OCI-LY1 (cell line): ENCODE measurements at regions not wholly inside any gene's neighbourhood (a gene's known extent, or its start where the extent isn't known, plus 50 kb on each side); places are given as distances from the start of the nearest gene placed in this dataset.

Experiments
- H2AFZ ChIP-seq: fragments of 200-600 bp; sonication (generic), shearing (Covaris generic); 2 replicates; pipeline ENCODE4 v1.6.0; 2014; ENCODE audit warnings: antibody characterized with exemption, mild to moderate bottlenecking, low read length
- H3F3A ChIP-seq: fragments of 200-600 bp; sonication (generic), shearing (Covaris generic); 2 replicates; pipeline ENCODE4 v1.6.0; 2014; ENCODE audit warnings: mild to moderate bottlenecking, antibody characterized with exemption, low read length, moderate library complexity; ENCODE audit not compliant: insufficient read depth
- H3K27ac ChIP-seq: fragments of 200-600 bp; sonication (generic); 2 replicates; pipeline ENCODE4 v1.5.1; 2014; ENCODE audit warnings: low read length, mixed run types, mild to moderate bottlenecking, low read depth; ENCODE audit not compliant: poor library complexity, severe bottlenecking
- H3K27me3 ChIP-seq: fragments of 200-600 bp; sonication (generic); 2 replicates; pipeline ENCODE4 v1.6.0; 2014; ENCODE audit warnings: antibody characterized with exemption, mild to moderate bottlenecking, low read length, moderate library complexity; ENCODE audit not compliant: insufficient read depth
- H3K36me3 ChIP-seq: fragments of 200-600 bp; sonication (generic); 2 replicates; pipeline ENCODE4 v1.6.1; 2014; ENCODE audit warnings: mild to moderate bottlenecking, antibody characterized with exemption, low read length, moderate library complexity, mixed read lengths; ENCODE audit not compliant: insufficient read depth
- H3K4me1 ChIP-seq: fragments of 200-600 bp; sonication (generic); 2 replicates; pipeline ENCODE4 v1.5.1; 2014; ENCODE audit warnings: mild to moderate bottlenecking, low read length, moderate library complexity; ENCODE audit not compliant: insufficient read depth, severe bottlenecking
- H3K4me2 ChIP-seq: fragments of 200-600 bp; sonication (generic), shearing (Covaris generic); 2 replicates; pipeline ENCODE4 v1.6.1; 2014; ENCODE audit warnings: low read length
- H3K4me3 ChIP-seq: fragments of 200-600 bp; sonication (generic); 2 replicates; pipeline ENCODE4 v1.5.1; 2014; ENCODE audit warnings: low read length, low read depth, mild to moderate bottlenecking, mixed read lengths; ENCODE audit not compliant: poor library complexity, severe bottlenecking
- H3K79me2 ChIP-seq: fragments of 200-600 bp; shearing (Covaris generic); 2 replicates; pipeline ENCODE4 v1.6.1; 2016; ENCODE audit warnings: mixed run types, low read length, mixed read lengths; ENCODE audit not compliant: insufficient read depth
- H3K9ac ChIP-seq: fragments of 200-600 bp; sonication (generic), shearing (Covaris generic); 2 replicates; pipeline ENCODE4 v1.6.1; 2014; ENCODE audit warnings: mild to moderate bottlenecking, low read length, mixed read lengths
- H3K9me2 ChIP-seq: fragments of 200-600 bp; sonication (generic), shearing (Covaris generic); 2 replicates; pipeline ENCODE4 v1.6.1; 2014; ENCODE audit warnings: low read depth, mild to moderate bottlenecking, low read length, mixed read lengths
- H3K9me3 ChIP-seq: fragments of 200-600 bp; shearing (Covaris generic); 2 replicates; pipeline ENCODE4 v1.6.1; 2014; ENCODE audit warnings: low read length, mixed read lengths
- H4K20me1 ChIP-seq: fragments of 200-600 bp; sonication (generic), shearing (Covaris generic); 2 replicates; pipeline ENCODE4 v1.6.0; 2016; ENCODE audit warnings: mild to moderate bottlenecking, low read length; ENCODE audit not compliant: insufficient read depth
- CTCF ChIP-seq: fragments of 200-600 bp; sonication (generic), shearing (Covaris generic); IDR thresholded peaks from 2 replicates; pipeline ENCODE4 v1.5.1; 2017; ENCODE audit warnings: mild to moderate bottlenecking, antibody characterized with exemption, low read length, moderate library complexity, mixed read lengths
- EZH2 ChIP-seq: fragments of 200-600 bp; sonication (generic), shearing (Covaris generic); IDR thresholded peaks from 2 replicates; pipeline ENCODE4 v1.8.0; 2017; ENCODE audit warnings: borderline replicate concordance, mixed run types, mild to moderate bottlenecking, antibody characterized with exemption, low read length, moderate library complexity, mixed read lengths

GRCh38 chr9:81871695-81872094 is 56.5 kb upstream of the SPATA31D4 start:
- H3K4me3 ChIP-seq = no peak overlapping the region
- H3K4me2 ChIP-seq = no peak overlapping the region
- H3K9me2 ChIP-seq = no peaks in the 10 kb centered on the region
- H3K4me1 ChIP-seq = no peaks in the 10 kb centered on the region
- H3F3A ChIP-seq = no peaks in the 10 kb centered on the region
- no peak overlapping the region for H3K9ac ChIP-seq
- no peak overlapping the region for H3K27ac ChIP-seq
- no peaks in the 10 kb centered on the region for H3K79me2 ChIP-seq
- H3K36me3 ChIP-seq = no peaks in the 10 kb centered on the region; the same call in 1 of the 2 replicates
- TF ChIP-seq CTCF (no peak), EZH2 (no peak)
- H2AFZ ChIP-seq = no peak overlapping the region
- H3K27me3 ChIP-seq = no peaks in the 10 kb centered on the region
- no peaks in the 10 kb centered on the region for H4K20me1 ChIP-seq
- no peaks in the 10 kb centered on the region for H3K9me3 ChIP-seq

GRCh38 chr9:81874250-81874649 is 54.0 kb upstream of the SPATA31D4 start:
- no peaks in the 10 kb centered on the region for H3K9me3 ChIP-seq
- no peaks in the 10 kb centered on the region for H3K27me3 ChIP-seq
- no peak overlapping the region for H3K27ac ChIP-seq
- H3K9ac ChIP-seq = no peak overlapping the region
- no peak overlapping the region for H3K4me3 ChIP-seq
- no peaks in the 10 kb centered on the region; the same call in 1 of the 2 replicates for H3K36me3 ChIP-seq
- no peak overlapping the region for H3K4me2 ChIP-seq
- H3K4me1 ChIP-seq = no peaks in the 10 kb centered on the region
- no peaks in the 10 kb centered on the region for H3K79me2 ChIP-seq
- H3F3A ChIP-seq = no peaks in the 10 kb centered on the region
- TF ChIP-seq EZH2 (no peak), CTCF (no peak)
- H2AFZ ChIP-seq = no peak overlapping the region
- H4K20me1 ChIP-seq = no peaks in the 10 kb centered on the region
- no peaks in the 10 kb centered on the region for H3K9me2 ChIP-seq

GRCh38 chr9:81874931-81875330 is 53.3 kb upstream of the SPATA31D4 start:
- H4K20me1 ChIP-seq = no peaks in the 10 kb centered on the region
- H3K4me2 ChIP-seq = no peak overlapping the region
- H3K9me3 ChIP-seq = no peaks in the 10 kb centered on the region
- H3K27ac ChIP-seq = no peak overlapping the region
- no peak for TF ChIP-seq EZH2
- no peak for TF ChIP-seq CTCF
- H3K4me1 ChIP-seq = no peaks in the 10 kb centered on the region
- H3K27me3 ChIP-seq = no peaks in the 10 kb centered on the region
- no peaks in the 10 kb centered on the region for H3K9me2 ChIP-seq
- H3K9ac ChIP-seq = no peak overlapping the region
- H3F3A ChIP-seq = no peaks in the 10 kb centered on the region
- no peaks in the 10 kb centered on the region for H3K79me2 ChIP-seq
- H3K36me3 ChIP-seq = no peaks in the 10 kb centered on the region; the same call in 1 of the 2 replicates
- no peak overlapping the region for H3K4me3 ChIP-seq
- no peak overlapping the region for H2AFZ ChIP-seq
